NCI-H187 treated with DMSO at 0.1 percent for 48 hours (cell line): ENCODE measurements at regions not wholly inside any gene's neighbourhood (a gene's known extent, or its start where the extent isn't known, plus 50 kb on each side); places are given as distances from the start of the nearest gene placed in this dataset.

ENCODE experiments used
- DNase-seq: peaks from one replicate; lab custom pipeline; 2025; lab: John Stamatoyannopoulos, UW

- DNase-seq = no peak
These were observed 92.7 kb upstream of the AKR1E2 start for GRCh38 chr10:4733150-4733842.

DNA sequence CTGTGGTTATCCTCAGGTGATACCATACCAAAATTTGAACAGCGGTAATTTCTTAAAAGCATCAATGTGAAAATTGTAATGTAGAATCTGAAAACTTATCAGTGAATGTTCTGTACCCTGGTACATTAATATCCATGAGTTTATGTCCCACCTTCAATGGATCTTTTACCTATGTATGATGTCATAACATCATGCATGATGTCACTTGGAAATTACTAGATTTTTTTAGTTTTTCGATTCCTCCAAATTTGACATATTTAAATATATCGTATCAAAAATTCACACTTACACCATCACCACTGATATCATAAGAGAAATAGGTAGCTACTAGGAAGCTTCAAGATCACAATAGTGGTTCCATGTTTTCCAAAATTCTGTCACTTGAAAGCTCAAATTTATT is 95.0 kb upstream of the AKR1E2 start:
- no peak for DNase-seq

DNA sequence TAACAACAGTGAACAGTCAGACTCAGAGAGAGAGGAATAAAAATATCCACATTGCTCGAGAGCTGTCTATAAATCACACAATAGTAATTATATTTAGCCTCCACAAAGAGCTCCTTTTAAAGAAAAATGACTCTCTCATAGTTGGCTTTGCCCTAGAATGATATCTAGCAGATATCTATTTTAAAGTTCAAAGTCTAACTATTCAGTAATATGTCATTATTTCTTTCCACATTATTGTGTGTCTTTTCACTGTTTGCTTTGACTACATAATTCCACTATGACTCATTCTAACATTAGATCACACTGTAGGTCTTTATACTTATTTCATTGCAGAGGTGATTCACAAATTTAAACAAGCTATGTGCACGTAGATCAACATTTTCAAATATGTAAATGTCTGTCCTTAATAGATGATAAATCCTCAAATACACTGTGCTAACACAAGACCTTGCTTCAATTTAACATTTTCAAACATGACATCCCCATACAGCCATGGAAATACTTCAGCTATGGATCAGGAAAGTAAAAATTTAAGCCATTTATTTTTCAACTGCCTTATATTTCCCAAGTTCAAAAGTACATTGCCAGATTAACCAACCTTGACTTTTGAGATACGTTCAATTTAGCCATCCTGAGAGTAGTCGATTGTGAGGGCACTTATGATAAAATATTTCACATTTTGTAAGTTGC is 99.9 kb upstream of the AKR1E2 start:
- DNase-seq = no peak

DNA sequence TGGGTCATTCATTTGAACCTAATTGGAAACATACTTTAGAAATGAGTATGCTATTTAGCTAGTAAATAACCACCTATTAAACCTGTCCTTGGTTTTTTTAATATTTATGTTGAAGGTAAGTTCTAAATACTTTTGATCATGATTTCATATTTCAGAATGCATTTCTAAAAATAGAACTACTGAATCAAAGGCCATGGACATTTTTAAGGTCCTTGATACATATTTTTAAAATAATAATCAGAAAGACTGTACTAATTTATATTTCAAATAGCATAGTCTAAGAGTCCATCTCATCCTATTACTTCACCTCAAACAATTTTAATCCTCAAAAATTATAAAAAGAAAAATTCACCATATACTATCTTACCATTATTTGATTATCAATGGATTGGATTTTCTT is 102.1 kb upstream of the AKR1E2 start:
- DNase-seq = no peak

GRCh38 chr10:4721999-4722753 is 103.8 kb upstream of the AKR1E2 start:
- DNase-seq = no peak

- DNase-seq = no peak
These were observed 105.5 kb upstream of the AKR1E2 start for GRCh38 chr10:4720463-4720862.

DNA sequence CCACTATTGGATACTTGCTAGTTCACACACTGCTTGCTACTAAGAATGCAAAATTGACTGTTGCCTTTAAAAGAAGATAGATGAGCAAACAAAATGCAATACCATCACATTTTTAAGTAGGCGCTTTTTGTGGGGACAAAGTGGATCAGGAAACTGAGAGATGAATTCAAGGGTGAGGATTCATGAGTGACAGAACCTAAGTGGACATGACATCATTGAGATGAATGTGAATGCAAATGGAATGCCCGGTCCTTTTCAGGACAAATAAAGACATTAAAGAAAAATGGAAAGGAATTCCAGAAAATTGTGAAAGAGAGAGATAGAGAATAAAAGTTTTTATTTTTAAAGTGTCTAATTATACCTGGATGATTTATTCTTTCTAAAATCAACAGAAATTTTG is 106.3 kb upstream of the AKR1E2 start:
- no peak for DNase-seq

DNA sequence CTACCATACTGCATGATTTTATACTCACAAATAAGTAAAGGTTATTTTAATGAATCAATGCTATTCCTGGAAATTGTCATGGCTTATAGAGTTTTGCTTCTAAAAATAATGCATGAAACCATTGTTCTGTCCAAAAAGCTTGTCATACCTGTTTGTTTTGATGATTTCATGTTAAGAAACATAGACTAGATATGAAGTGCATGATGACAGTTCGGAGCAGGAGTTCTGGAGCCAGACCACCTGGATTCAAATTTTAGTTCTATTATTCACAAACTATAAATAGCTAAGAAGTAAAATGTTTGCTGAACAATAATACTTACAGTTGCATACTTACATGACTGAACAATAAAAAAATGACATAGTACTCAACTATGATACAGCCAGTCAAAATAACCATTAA is 107.0 kb upstream of the AKR1E2 start:
- no peak for DNase-seq

DNA sequence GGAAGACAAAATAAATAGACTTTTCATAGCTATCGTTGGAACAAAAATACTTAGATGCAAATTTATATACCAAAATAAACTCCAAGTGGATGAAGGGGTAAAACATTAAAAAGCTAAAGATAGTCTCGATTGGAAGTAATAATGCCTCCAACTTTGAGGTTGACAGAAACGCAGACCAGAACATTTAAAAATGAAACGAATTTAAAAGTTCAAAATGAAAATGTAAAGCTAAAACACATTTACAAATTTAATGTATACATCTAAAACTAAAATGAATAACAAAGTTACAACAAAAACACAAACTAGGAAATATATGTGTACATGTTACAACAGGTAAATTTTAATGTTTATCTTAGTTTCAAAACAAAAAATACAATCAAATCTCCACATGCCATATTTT is 107.5 kb upstream of the AKR1E2 start:
- DNase-seq = no peak

DNA sequence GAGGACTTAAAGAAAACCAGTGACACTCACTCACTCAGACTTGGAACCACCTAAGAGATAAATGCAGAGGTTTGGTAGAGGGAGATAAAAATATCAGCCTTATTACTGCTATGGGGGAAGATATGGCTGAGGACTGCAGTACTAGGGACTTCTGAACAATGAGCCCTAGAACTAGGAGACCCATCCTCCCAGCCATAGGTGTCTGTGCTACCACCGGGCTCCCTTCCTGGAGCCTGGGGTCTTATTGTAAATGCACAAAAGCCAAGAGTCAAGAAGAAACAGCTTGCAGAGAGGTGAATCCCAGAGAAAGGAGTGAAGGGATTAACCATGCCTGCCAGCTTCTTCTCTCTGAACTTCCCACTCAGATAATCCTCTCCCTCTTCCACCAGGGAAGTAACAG is 108.3 kb upstream of the AKR1E2 start:
- DNase-seq = no peak

- no peak for DNase-seq
These were observed 115.1 kb upstream of the AKR1E2 start for GRCh38 chr10:4710858-4711257.

GRCh38 chr10:4708123-4708759 is 117.8 kb upstream of the AKR1E2 start:
- no peak for DNase-seq

GRCh38 chr10:4707221-4707620 is 118.8 kb upstream of the AKR1E2 start:
- no peak for DNase-seq

GRCh38 chr10:4704034-4704545 is 121.9 kb upstream of the AKR1E2 start:
- no peak for DNase-seq

- no peak for DNase-seq
These were observed 125.0 kb upstream of the AKR1E2 start for GRCh38 chr10:4701016-4701415.

DNA sequence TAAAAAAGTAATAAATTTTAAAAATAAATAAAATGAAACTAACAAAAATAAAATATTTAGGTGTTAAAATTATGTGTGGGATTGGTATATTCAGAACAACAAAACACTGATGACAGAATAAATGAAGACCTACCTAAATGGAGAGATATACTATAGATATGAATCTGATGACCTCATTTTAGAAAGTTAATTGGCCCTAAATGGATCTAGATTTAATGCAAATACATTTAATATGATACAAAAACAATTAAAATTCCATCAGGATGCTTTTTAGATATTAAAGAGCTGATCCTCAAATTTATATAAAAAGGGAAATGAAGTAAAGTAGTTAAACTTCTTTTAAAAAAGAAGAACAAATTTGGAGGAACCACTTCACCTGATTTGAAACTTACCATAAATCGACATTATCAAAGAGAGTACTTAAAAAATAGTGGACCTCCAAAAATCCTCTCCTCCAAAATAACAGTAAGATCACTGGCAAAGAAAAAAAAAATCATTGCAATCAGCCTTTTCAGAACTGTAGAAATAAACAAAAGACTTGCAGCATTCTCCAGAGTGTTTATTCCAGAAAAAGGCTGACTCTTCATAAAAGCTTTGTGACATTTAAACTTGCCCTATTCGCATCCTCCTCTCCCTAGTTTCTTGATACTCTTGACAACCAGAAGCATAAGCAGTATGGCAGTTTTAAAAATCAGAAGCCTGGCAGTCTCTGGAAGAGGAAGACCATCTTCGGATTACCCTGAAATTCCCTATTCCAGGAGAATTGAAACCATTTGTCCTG is 125.9 kb upstream of the AKR1E2 start:
- no peak for DNase-seq

GRCh38 chr10:4698075-4698474 is 127.9 kb upstream of the AKR1E2 start:
- DNase-seq = no peak

GRCh38 chr10:4696186-4696585 is 129.8 kb upstream of the AKR1E2 start:
- no peak for DNase-seq

DNA sequence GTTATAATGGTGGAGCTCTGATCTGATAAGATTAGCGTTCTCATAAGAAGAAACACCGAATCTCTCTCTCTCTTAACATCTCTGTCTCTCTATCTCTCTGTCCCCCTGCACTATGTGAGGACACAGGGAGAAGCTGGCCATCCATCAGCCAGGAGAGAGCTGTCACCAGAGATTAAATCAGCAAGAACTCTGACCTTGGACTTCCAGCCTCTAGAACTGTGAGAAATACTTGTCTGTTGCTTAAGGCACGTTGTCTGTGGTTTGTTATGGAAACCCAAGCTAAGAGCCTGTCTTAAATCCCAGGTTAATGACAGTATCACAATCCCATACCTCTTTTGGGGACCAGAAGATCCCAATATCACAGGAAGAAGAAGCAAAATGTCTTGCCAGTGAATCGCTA is 132.0 kb upstream of the AKR1E2 start:
- no peak for DNase-seq

- no peak for DNase-seq
These were observed 133.8 kb upstream of the AKR1E2 start for GRCh38 chr10:4692206-4692605.

DNA sequence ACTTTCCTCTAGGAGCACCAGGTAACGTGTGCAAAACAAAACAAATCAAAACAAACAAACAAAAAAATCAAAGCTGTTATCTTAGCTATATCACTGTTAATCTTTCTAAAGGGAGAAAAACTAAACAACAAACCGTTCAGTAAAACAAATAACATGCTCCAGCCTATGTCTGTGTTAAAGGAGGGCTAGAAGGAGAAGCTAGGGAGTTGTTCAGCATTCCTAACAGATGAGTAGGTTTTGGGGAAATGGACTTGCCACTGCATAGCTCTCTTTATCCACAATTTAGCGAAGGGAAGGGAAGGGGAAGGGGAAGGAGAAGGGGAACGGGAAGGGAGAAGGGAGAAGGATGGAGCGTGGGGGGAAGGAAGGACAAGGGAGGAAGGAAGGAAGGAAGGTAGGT is 134.2 kb upstream of the AKR1E2 start:
- DNase-seq = no peak

GRCh38 chr10:4691301-4691700 is 134.7 kb upstream of the AKR1E2 start:
- no peak for DNase-seq
